ENCODE measurements at regions not wholly inside any gene's neighbourhood (a gene's known extent, or its start where the extent isn't known, plus 50 kb on each side); places are given as distances from the start of the nearest gene placed in this dataset.
"Not testable (repeated sequence)": the region's sequence is repeated elsewhere in the genome, so short reads cannot be mapped to it uniquely, and the experiment has no call there.

GRCh38 chr2:228771315-228771714 is 499.8 kb downstream of the PID1 start:
- H3K79me2 ChIP-seq (ENCODE audit: low read length) = no peaks in the 10 kb centered on the region
- no peaks in the 10 kb centered on the region for H4K20me1 ChIP-seq (ENCODE audit: insufficient read depth, low read depth, low read length)
- H2AFZ ChIP-seq (ENCODE audit: low read length) = no peak overlapping the region
- H3K4me2 ChIP-seq (ENCODE audit: low read depth, low read length, poor library complexity, severe bottlenecking) = no peak overlapping the region
- no peaks in the 10 kb centered on the region for H3K9me2 ChIP-seq (replicated peaks; ENCODE audit: insufficient read depth, low read length)
- no peak for DNase-seq
- no peaks in the 10 kb centered on the region for H3K27me3 ChIP-seq (ENCODE audit: low read length)
- H3K36me3 ChIP-seq (ENCODE audit: insufficient read depth, low read length) = no peaks in the 10 kb centered on the region
- no peaks in the 10 kb centered on the region for H3K4me1 ChIP-seq (ENCODE audit: low read length)
- no peaks in the 10 kb centered on the region for H3K9me3 ChIP-seq (ENCODE audit: low read length)
- H3K4me3 ChIP-seq (ENCODE audit: low read length) = no peak overlapping the region
- H3K9ac ChIP-seq (ENCODE audit: low read length) = no peak overlapping the region
- no peak overlapping the region for H3K27ac ChIP-seq (ENCODE audit: low read length)

- no peaks in the 10 kb centered on the region for H3K9me2 ChIP-seq (replicated peaks; ENCODE audit: insufficient read depth, low read length)
- H3K4me2 ChIP-seq (ENCODE audit: low read depth, low read length, poor library complexity, severe bottlenecking) = no peak overlapping the region
- H3K9me3 ChIP-seq (ENCODE audit: low read length) = no peaks in the 10 kb centered on the region
- H3K9ac ChIP-seq (ENCODE audit: low read length) = no peak overlapping the region
- no peaks in the 10 kb centered on the region for H3K27me3 ChIP-seq (ENCODE audit: low read length)
- no peaks in the 10 kb centered on the region for H3K79me2 ChIP-seq (ENCODE audit: low read length)
- no peaks in the 10 kb centered on the region for H3K36me3 ChIP-seq (ENCODE audit: insufficient read depth, low read length)
- H4K20me1 ChIP-seq (ENCODE audit: insufficient read depth, low read depth, low read length) = no peaks in the 10 kb centered on the region
- no peak overlapping the region for H2AFZ ChIP-seq (ENCODE audit: low read length)
- H3K27ac ChIP-seq (ENCODE audit: low read length) = no peak overlapping the region
- DNase-seq = no peak
- H3K4me1 ChIP-seq (ENCODE audit: low read length) = no peaks in the 10 kb centered on the region
- no peak overlapping the region for H3K4me3 ChIP-seq (ENCODE audit: low read length)
These were observed 502.3 kb downstream of the PID1 start for GRCh38 chr2:228768818-228769217.

GRCh38 chr2:228768141-228768540 is 502.9 kb downstream of the PID1 start:
- not testable (repeated sequence) for H2AFZ ChIP-seq (ENCODE audit: low read length); H3K36me3 ChIP-seq (ENCODE audit: insufficient read depth, low read length); H4K20me1 ChIP-seq (ENCODE audit: insufficient read depth, low read depth, low read length); H3K4me1 ChIP-seq (ENCODE audit: low read length); H3K4me3 ChIP-seq (ENCODE audit: low read length); H3K79me2 ChIP-seq (ENCODE audit: low read length); H3K9me2 ChIP-seq (replicated peaks; ENCODE audit: insufficient read depth, low read length); H3K27ac ChIP-seq (ENCODE audit: low read length); DNase-seq; H3K9me3 ChIP-seq (ENCODE audit: low read length); H3K27me3 ChIP-seq (ENCODE audit: low read length); H3K4me2 ChIP-seq (ENCODE audit: low read depth, low read length, poor library complexity, severe bottlenecking); H3K9ac ChIP-seq (ENCODE audit: low read length)

- Histone ChIP-seq H3K36me3 (ENCODE audit: insufficient read depth, low read length) (no peaks in the 10 kb centered on the region), H3K4me2 (ENCODE audit: low read depth, low read length, poor library complexity, severe bottlenecking) (no peak overlapping the region), H2AFZ (ENCODE audit: low read length) (no peak overlapping the region), H3K27ac (ENCODE audit: low read length) (no peak overlapping the region), H3K27me3 (ENCODE audit: low read length) (no peaks in the 10 kb centered on the region), H3K4me3 (ENCODE audit: low read length) (no peak overlapping the region), H4K20me1 (ENCODE audit: insufficient read depth, low read depth, low read length) (no peaks in the 10 kb centered on the region), H3K4me1 (ENCODE audit: low read length) (no peaks in the 10 kb centered on the region), H3K9me3 (ENCODE audit: low read length) (no peaks in the 10 kb centered on the region), H3K79me2 (ENCODE audit: low read length) (no peaks in the 10 kb centered on the region), H3K9ac (ENCODE audit: low read length) (no peak overlapping the region), H3K9me2 (replicated peaks; ENCODE audit: insufficient read depth, low read length) (no peaks in the 10 kb centered on the region)
- no peak for DNase-seq
These were observed 503.9 kb downstream of the PID1 start for GRCh38 chr2:228767196-228767595.

- H3K27me3 ChIP-seq (ENCODE audit: low read length) = no peaks in the 10 kb centered on the region
- H3K4me2 ChIP-seq (ENCODE audit: low read depth, low read length, poor library complexity, severe bottlenecking) = no peak overlapping the region
- H3K9me2 ChIP-seq (replicated peaks; ENCODE audit: insufficient read depth, low read length) = no peaks in the 10 kb centered on the region
- no peaks in the 10 kb centered on the region for H3K9me3 ChIP-seq (ENCODE audit: low read length)
- H3K4me1 ChIP-seq (ENCODE audit: low read length) = no peaks in the 10 kb centered on the region
- H3K9ac ChIP-seq (ENCODE audit: low read length) = no peak overlapping the region
- H3K79me2 ChIP-seq (ENCODE audit: low read length) = no peaks in the 10 kb centered on the region
- no peaks in the 10 kb centered on the region for H4K20me1 ChIP-seq (ENCODE audit: insufficient read depth, low read depth, low read length)
- H2AFZ ChIP-seq (ENCODE audit: low read length) = no peak overlapping the region
- no peaks in the 10 kb centered on the region for H3K36me3 ChIP-seq (ENCODE audit: insufficient read depth, low read length)
- no peak for DNase-seq
- no peak overlapping the region for H3K4me3 ChIP-seq (ENCODE audit: low read length)
- H3K27ac ChIP-seq (ENCODE audit: low read length) = no peak overlapping the region
These were observed 507.6 kb downstream of the PID1 start for GRCh38 chr2:228763379-228763981.

GRCh38 chr2:228762565-228762964 is 508.5 kb downstream of the PID1 start:
- H3K9ac ChIP-seq (ENCODE audit: low read length) = no peak overlapping the region
- no peaks in the 10 kb centered on the region for H3K27me3 ChIP-seq (ENCODE audit: low read length)
- H3K36me3 ChIP-seq (ENCODE audit: insufficient read depth, low read length) = no peaks in the 10 kb centered on the region
- H2AFZ ChIP-seq (ENCODE audit: low read length) = no peak overlapping the region
- H3K4me1 ChIP-seq (ENCODE audit: low read length) = no peaks in the 10 kb centered on the region
- no peak overlapping the region for H3K4me2 ChIP-seq (ENCODE audit: low read depth, low read length, poor library complexity, severe bottlenecking)
- H3K79me2 ChIP-seq (ENCODE audit: low read length) = no peaks in the 10 kb centered on the region
- DNase-seq = no peak
- no peaks in the 10 kb centered on the region for H4K20me1 ChIP-seq (ENCODE audit: insufficient read depth, low read depth, low read length)
- no peak overlapping the region for H3K4me3 ChIP-seq (ENCODE audit: low read length)
- no peak overlapping the region for H3K27ac ChIP-seq (ENCODE audit: low read length)
- H3K9me2 ChIP-seq (replicated peaks; ENCODE audit: insufficient read depth, low read length) = no peaks in the 10 kb centered on the region
- no peaks in the 10 kb centered on the region for H3K9me3 ChIP-seq (ENCODE audit: low read length)

- H3K9me3 ChIP-seq (ENCODE audit: low read length); H3K4me2 ChIP-seq (ENCODE audit: low read depth, low read length, poor library complexity, severe bottlenecking); DNase-seq; H3K9ac ChIP-seq (ENCODE audit: low read length); H3K4me1 ChIP-seq (ENCODE audit: low read length); H3K27me3 ChIP-seq (ENCODE audit: low read length); H3K79me2 ChIP-seq (ENCODE audit: low read length); H3K27ac ChIP-seq (ENCODE audit: low read length); H2AFZ ChIP-seq (ENCODE audit: low read length); H4K20me1 ChIP-seq (ENCODE audit: insufficient read depth, low read depth, low read length); H3K9me2 ChIP-seq (replicated peaks; ENCODE audit: insufficient read depth, low read length); H3K36me3 ChIP-seq (ENCODE audit: insufficient read depth, low read length); H3K4me3 ChIP-seq (ENCODE audit: low read length): not testable (repeated sequence)
These were observed 515.4 kb downstream of the PID1 start for GRCh38 chr2:228755661-228756060.

GRCh38 chr2:228747483-228747882 is 523.6 kb downstream of the PID1 start:
- Histone ChIP-seq H3K9ac (ENCODE audit: low read length) (no peak overlapping the region), H3K4me3 (ENCODE audit: low read length) (no peak overlapping the region), H3K36me3 (ENCODE audit: insufficient read depth, low read length) (no peaks in the 10 kb centered on the region), H4K20me1 (ENCODE audit: insufficient read depth, low read depth, low read length) (no peaks in the 10 kb centered on the region), H3K79me2 (ENCODE audit: low read length) (no peaks in the 10 kb centered on the region), H3K27me3 (ENCODE audit: low read length) (0 out of 2 replicates have a peak, but pooled peaks cover 3% of the 10 kb centered on the region), H3K4me2 (ENCODE audit: low read depth, low read length, poor library complexity, severe bottlenecking) (no peak overlapping the region), H3K9me2 (replicated peaks; ENCODE audit: insufficient read depth, low read length) (no peaks in the 10 kb centered on the region), H2AFZ (ENCODE audit: low read length) (no peak overlapping the region), H3K9me3 (ENCODE audit: low read length) (no peaks in the 10 kb centered on the region), H3K4me1 (ENCODE audit: low read length) (no peaks in the 10 kb centered on the region), H3K27ac (ENCODE audit: low read length) (no peak overlapping the region)
- no peak for DNase-seq

Data from Karpas-422 (cell line).